ENCODE measurements at regions not wholly inside any gene's neighbourhood (a gene's known extent, or its start where the extent isn't known, plus 50 kb on each side); places are given as distances from the start of the nearest gene placed in this dataset.
"Not testable (repeated sequence)": the region's sequence is repeated elsewhere in the genome, so short reads cannot be mapped to it uniquely, and the experiment has no call there.

DNA sequence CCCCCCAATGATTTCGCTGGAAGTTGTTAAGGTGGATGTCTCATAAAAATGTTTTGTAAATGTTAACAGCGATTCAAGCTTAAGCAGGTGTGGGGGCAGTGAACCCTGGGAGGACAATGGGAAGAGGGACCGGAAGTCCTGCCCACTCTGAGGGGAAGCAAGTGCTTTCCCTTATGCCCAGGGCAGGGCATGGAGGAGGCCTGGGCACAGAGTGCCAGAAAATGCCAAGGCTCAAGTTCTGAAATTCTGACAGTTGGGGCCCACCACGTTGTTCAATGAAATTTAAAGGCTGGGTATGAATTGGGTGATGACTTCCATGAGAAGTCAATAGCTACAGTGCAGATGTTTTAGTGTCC lies 132.7 kb upstream of the SALL4 start:
- Histone ChIP-seq H3K36me3 (ENCODE audit: insufficient read depth, low read length) (no peaks in the 10 kb centered on the region), H3K27me3 (ENCODE audit: control insufficient read depth, insufficient read depth, low read length) (peaks cover 12% of the 10 kb centered on the region), H3K4me2 (ENCODE audit: low read length) (no peak overlapping the region), H3K9ac (ENCODE audit: low read depth, low read length) (no peak overlapping the region), H3K9me3 (replicated peaks; ENCODE audit: low read length) (no peaks in the 10 kb centered on the region), H3K4me3 (ENCODE audit: low read length) (no peak overlapping the region), H3K4me1 (ENCODE audit: control insufficient read depth, insufficient read depth, low read length) (peaks cover 15% of the 10 kb centered on the region)

DNA sequence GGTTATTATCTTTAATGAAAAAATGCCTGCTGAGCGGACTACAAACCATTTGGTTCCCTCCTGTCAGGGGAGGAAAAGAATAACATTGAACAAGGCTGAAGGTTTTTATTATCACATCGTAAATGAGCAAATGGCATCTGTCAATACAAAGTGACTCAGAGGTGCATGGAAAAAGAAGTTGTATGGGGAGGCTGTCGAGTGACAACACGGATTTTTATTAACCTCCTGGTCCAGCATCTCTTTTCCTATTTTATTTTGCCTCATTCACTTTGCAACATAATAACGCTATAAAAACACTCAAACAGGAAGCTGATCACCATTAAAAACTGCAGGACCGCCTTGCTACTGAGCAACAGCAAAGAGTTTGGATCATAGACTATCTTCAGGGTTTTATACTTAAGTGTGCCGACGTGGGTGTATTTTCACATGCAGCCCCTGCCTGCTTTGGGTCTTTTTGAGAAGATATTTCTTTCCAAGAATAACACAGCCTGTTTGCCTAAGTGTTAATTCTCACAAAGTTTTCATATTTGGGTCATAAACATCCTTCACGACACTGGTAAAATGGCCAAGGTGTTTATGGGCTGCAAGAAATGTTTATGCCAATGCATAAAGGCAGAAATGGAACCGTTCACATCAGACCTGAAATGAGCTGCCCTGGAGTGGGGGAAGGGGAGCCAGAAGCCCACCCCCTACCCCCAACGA lies 132.1 kb upstream of the SALL4 start:
- Histone ChIP-seq H3K4me1 (ENCODE audit: control insufficient read depth, insufficient read depth, low read length) (peaks cover 15% of the 10 kb centered on the region), H3K9ac (ENCODE audit: low read depth, low read length) (no peak overlapping the region), H3K9me3 (replicated peaks; ENCODE audit: low read length) (no peaks in the 10 kb centered on the region), H3K36me3 (ENCODE audit: insufficient read depth, low read length) (no peaks in the 10 kb centered on the region), H3K4me2 (ENCODE audit: low read length) (no peak overlapping the region), H3K4me3 (ENCODE audit: low read length) (no peak overlapping the region), H3K27me3 (ENCODE audit: control insufficient read depth, insufficient read depth, low read length) (peaks cover 12% of the 10 kb centered on the region)

DNA sequence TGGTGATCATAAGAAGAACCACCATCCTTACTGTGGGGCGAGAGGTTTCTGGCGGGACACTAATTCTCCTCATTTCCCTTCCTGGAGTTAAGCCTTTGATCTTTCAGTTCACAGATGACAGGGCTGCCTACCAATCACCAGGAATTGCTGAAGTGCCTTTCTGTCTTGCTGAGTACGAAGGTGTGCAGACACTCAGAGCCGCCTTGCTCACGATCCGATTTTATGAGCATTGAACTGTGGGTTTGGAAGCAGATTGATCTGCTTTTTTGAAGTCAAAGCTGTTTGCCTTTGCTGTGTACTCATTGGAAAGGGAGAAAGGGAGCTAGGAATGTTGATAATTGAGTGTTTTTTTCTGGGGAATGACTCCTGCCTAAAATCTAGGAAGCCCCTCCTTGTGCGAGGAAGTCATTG lies 129.1 kb upstream of the SALL4 start:
- H3K4me1 ChIP-seq (ENCODE audit: control insufficient read depth, insufficient read depth, low read length), result peaks cover 15% of the 10 kb centered on the region
- no peaks in the 10 kb centered on the region for H3K36me3 ChIP-seq (ENCODE audit: insufficient read depth, low read length)
- H3K9me3 ChIP-seq (replicated peaks; ENCODE audit: low read length), result no peaks in the 10 kb centered on the region
- H3K4me2 ChIP-seq (ENCODE audit: low read length), result no peak overlapping the region
- H3K4me3 ChIP-seq (ENCODE audit: low read length), result no peak overlapping the region
- no peak overlapping the region for H3K9ac ChIP-seq (ENCODE audit: low read depth, low read length)
- H3K27me3 ChIP-seq (ENCODE audit: control insufficient read depth, insufficient read depth, low read length), result peaks cover 12% of the 10 kb centered on the region

DNA sequence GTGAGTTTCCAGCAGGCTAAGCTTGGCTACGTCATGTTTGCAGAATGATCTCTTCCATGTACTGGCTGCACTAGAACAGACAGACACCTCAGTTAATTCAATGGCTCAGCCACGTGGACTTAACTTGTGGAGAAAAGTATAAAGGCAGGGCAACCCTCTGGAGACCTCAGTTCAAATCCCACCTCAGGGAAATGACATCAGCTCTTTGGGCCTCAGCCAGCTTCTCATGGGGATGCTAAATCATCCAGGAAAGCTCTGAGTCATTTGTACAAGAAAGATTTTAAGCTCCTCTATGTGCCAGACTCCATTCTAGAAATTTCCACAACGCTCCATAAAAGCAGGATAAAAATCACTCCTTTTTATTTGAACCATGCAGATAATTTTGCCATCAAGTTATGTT lies 128.5 kb upstream of the SALL4 start:
- no peak overlapping the region for H3K9ac ChIP-seq (ENCODE audit: low read depth, low read length)
- H3K27me3 ChIP-seq (ENCODE audit: control insufficient read depth, insufficient read depth, low read length), result peaks cover 12% of the 10 kb centered on the region
- H3K4me3 ChIP-seq (ENCODE audit: low read length), result no peak overlapping the region
- H3K9me3 ChIP-seq (replicated peaks; ENCODE audit: low read length), result no peaks in the 10 kb centered on the region
- H3K4me2 ChIP-seq (ENCODE audit: low read length), result no peak overlapping the region
- peaks cover 15% of the 10 kb centered on the region for H3K4me1 ChIP-seq (ENCODE audit: control insufficient read depth, insufficient read depth, low read length)
- H3K36me3 ChIP-seq (ENCODE audit: insufficient read depth, low read length), result no peaks in the 10 kb centered on the region

DNA sequence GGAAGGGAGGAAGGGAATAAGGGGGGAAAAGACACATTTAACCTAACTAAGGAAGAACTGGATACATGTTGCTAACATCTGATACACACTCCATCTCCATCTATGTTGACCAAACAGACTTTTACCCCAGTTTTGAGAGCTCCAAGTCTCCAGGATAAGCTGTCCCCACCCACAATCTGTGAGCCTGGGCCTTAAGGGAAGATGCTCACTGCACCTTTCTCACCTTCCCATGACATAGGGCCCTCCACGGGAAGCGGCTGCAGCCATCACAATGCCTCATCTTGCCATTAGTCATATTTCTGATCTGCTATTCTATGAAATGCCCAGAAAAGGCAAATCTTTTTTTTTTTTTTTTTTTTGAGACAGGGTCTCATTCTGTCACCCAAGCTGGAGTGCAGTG lies 126.6 kb upstream of the SALL4 start:
- no peak overlapping the region for H3K4me2 ChIP-seq (ENCODE audit: low read length)
- peaks cover 12% of the 10 kb centered on the region for H3K27me3 ChIP-seq (ENCODE audit: control insufficient read depth, insufficient read depth, low read length)
- no peak overlapping the region for H3K4me3 ChIP-seq (ENCODE audit: low read length)
- no peaks in the 10 kb centered on the region for H3K36me3 ChIP-seq (ENCODE audit: insufficient read depth, low read length)
- H3K9me3 ChIP-seq (replicated peaks; ENCODE audit: low read length), result no peaks in the 10 kb centered on the region
- H3K9ac ChIP-seq (ENCODE audit: low read depth, low read length), result no peak overlapping the region
- H3K4me1 ChIP-seq (ENCODE audit: control insufficient read depth, insufficient read depth, low read length), result peaks cover 8% of the 10 kb centered on the region

DNA sequence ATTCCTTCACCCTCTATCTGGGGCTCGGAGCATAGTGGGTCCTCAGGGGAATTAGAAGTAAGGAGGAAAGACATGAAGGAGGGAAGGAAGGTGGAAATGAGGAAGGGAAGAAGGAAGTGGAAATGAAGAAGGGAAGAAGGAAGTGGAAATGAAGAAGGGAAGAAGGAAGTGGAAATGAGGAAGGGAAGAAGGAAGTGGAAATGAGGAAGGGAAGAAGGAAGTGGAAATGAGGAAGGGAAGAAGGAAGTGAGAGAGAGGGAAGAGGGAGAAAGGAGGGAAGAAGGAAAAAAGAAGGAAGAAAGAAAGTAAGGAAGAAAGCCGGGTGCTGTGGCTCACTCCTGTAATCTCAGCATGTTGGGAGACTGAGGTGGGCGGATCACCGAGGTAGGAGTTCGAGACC lies 125.6 kb upstream of the SALL4 start:
- not testable (repeated sequence) for H3K4me1 ChIP-seq (ENCODE audit: control insufficient read depth, insufficient read depth, low read length); H3K9me3 ChIP-seq (replicated peaks; ENCODE audit: low read length); H3K4me3 ChIP-seq (ENCODE audit: low read length); H3K9ac ChIP-seq (ENCODE audit: low read depth, low read length); H3K27me3 ChIP-seq (ENCODE audit: control insufficient read depth, insufficient read depth, low read length); H3K36me3 ChIP-seq (ENCODE audit: insufficient read depth, low read length); H3K4me2 ChIP-seq (ENCODE audit: low read length)

DNA sequence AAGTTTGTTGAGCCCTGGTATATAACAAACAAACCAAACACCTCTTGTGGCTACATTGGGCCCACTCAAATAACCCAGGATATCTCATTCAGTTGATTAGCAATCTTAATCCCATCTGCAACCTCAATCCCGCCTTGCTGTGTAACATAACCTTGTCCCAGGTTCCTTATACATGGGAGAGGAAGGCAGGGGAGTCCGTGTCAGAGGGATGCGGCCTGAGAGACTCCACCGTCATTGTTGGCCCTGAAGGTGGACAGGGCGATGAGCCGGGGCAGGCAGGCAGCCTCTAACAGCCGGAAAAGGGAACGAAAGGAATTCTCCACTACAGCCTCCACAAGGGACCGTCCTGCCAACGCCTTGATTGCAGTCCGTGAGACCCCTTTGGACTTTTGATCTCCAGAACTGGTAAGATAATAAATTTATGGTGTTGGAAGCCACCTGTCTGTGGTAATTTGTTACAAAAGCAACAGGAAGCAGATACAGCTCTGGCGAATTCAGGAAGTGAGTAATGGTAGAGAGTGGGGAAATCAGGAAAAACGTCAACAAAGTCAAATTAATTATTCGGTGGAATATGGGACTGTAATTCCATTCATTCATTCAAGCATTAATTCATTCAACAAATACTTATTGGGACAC lies 124.5 kb upstream of the SALL4 start:
- H3K27me3 ChIP-seq (ENCODE audit: control insufficient read depth, insufficient read depth, low read length), result peaks cover 8% of the 10 kb centered on the region

DNA sequence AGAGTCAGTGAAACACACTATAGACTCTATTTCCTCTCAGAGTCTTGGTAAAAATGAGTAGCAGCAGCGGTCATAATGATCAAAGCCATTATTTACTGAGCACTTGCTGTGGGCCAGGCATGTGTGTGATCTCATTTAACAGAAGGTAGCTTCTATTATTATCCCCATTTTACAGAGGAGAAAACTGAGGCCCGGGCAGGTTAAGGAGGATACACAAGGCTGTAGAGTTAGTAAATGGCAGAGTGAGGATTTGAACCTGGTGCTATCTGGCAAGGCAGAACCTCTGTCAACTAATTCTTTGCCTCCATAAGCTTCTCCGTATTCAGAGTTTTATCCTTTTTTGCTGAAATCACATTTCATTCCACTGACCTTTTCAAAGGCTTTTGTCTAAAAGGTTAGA lies 122.2 kb upstream of the SALL4 start:
- Histone ChIP-seq H3K4me1 (ENCODE audit: control insufficient read depth, insufficient read depth, low read length) (no peaks in the 10 kb centered on the region), H3K9me3 (replicated peaks; ENCODE audit: low read length) (no peaks in the 10 kb centered on the region), H3K36me3 (ENCODE audit: insufficient read depth, low read length) (no peaks in the 10 kb centered on the region), H3K27me3 (ENCODE audit: control insufficient read depth, insufficient read depth, low read length) (peaks cover 2% of the 10 kb centered on the region), H3K4me2 (ENCODE audit: low read length) (no peak overlapping the region), H3K4me3 (ENCODE audit: low read length) (no peak overlapping the region), H3K9ac (ENCODE audit: low read depth, low read length) (no peak overlapping the region)

More for the DNA sequence above, 124.5 kb upstream of the SALL4 start:
- Histone ChIP-seq H3K36me3 (ENCODE audit: insufficient read depth, low read length) (no peaks in the 10 kb centered on the region), H3K4me2 (ENCODE audit: low read length) (no peak overlapping the region), H3K4me1 (ENCODE audit: control insufficient read depth, insufficient read depth, low read length) (peaks cover 8% of the 10 kb centered on the region), H3K4me3 (ENCODE audit: low read length) (no peak overlapping the region), H3K9me3 (replicated peaks; ENCODE audit: low read length) (no peaks in the 10 kb centered on the region), H3K9ac (ENCODE audit: low read depth, low read length) (no peak overlapping the region)

DNA sequence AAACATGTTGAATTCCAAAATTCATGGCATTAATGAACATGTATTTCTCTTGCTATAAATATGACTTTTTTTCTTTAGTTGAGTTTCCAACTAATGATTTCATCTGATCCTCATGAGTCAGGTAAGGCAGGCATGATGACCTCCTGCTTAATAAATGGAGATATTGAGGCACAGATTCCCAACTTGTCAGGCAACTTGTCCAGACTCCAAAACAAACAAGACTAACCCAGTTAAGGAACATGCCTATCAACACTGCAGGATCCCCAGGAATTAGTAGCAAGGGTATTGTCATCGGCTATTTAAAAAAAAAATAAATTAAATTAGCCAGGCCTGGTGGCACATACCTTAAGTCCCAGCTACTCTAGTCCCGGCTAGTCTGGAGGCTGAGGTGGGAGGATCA lies 121.3 kb upstream of the SALL4 start:
- H3K4me1 ChIP-seq (ENCODE audit: control insufficient read depth, insufficient read depth, low read length), result no peaks in the 10 kb centered on the region
- no peak overlapping the region for H3K4me3 ChIP-seq (ENCODE audit: low read length)
- H3K9ac ChIP-seq (ENCODE audit: low read depth, low read length), result no peak overlapping the region
- H3K4me2 ChIP-seq (ENCODE audit: low read length), result no peak overlapping the region
- H3K9me3 ChIP-seq (replicated peaks; ENCODE audit: low read length), result no peaks in the 10 kb centered on the region
- no peaks in the 10 kb centered on the region for H3K36me3 ChIP-seq (ENCODE audit: insufficient read depth, low read length)
- peaks cover 5% of the 10 kb centered on the region for H3K27me3 ChIP-seq (ENCODE audit: control insufficient read depth, insufficient read depth, low read length)

DNA sequence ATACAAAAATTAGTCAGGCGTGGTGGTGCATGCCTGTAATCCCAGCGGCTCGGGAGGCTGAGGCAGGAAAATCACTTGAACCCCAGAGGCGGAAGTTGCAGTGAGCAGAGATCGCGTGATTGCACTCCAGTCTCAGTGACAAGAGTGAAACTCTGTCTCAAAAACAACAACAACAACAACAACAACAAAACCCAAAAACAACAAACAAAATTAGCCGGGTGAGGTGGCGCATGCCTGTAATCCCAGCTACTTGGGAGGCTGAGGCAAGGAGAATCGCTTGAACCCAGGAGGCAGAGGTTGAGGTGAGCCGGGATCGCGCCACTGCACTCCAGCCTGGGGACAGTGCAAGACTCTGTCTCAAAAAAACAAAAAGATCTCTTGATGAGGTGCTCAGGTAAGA lies 120.5 kb upstream of the SALL4 start:
- H3K9ac ChIP-seq (ENCODE audit: low read depth, low read length); H3K4me3 ChIP-seq (ENCODE audit: low read length); H3K9me3 ChIP-seq (replicated peaks; ENCODE audit: low read length); H3K36me3 ChIP-seq (ENCODE audit: insufficient read depth, low read length); H3K27me3 ChIP-seq (ENCODE audit: control insufficient read depth, insufficient read depth, low read length); H3K4me1 ChIP-seq (ENCODE audit: control insufficient read depth, insufficient read depth, low read length); H3K4me2 ChIP-seq (ENCODE audit: low read length): not testable (repeated sequence)

DNA sequence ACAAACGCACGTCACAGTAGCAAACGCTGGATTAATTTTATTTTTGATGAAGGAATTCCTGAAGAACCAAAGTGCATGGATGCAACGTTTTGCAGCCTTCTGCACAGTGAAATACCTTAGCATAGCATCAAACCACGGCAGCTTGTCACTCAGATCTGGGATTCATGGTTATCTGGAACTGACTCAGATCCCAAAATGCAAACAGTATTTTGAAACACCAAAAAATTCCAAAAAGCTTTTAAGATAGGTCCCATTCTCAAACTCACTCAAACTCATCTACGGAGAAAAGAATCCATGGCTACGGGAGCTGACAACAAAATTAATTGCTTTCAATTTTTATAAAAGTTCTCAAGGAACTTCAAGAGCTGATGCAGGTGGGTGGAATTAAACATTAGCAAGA lies 116.2 kb upstream of the SALL4 start:
- no peak overlapping the region for H3K4me2 ChIP-seq (ENCODE audit: low read length)
- H3K4me3 ChIP-seq (ENCODE audit: low read length), result no peak overlapping the region
- no peak overlapping the region for H3K9ac ChIP-seq (ENCODE audit: low read depth, low read length)
- no peaks in the 10 kb centered on the region for H3K36me3 ChIP-seq (ENCODE audit: insufficient read depth, low read length)
- H3K27me3 ChIP-seq (ENCODE audit: control insufficient read depth, insufficient read depth, low read length), result peaks cover 6% of the 10 kb centered on the region
- no peaks in the 10 kb centered on the region for H3K4me1 ChIP-seq (ENCODE audit: control insufficient read depth, insufficient read depth, low read length)
- no peaks in the 10 kb centered on the region for H3K9me3 ChIP-seq (replicated peaks; ENCODE audit: low read length)

DNA sequence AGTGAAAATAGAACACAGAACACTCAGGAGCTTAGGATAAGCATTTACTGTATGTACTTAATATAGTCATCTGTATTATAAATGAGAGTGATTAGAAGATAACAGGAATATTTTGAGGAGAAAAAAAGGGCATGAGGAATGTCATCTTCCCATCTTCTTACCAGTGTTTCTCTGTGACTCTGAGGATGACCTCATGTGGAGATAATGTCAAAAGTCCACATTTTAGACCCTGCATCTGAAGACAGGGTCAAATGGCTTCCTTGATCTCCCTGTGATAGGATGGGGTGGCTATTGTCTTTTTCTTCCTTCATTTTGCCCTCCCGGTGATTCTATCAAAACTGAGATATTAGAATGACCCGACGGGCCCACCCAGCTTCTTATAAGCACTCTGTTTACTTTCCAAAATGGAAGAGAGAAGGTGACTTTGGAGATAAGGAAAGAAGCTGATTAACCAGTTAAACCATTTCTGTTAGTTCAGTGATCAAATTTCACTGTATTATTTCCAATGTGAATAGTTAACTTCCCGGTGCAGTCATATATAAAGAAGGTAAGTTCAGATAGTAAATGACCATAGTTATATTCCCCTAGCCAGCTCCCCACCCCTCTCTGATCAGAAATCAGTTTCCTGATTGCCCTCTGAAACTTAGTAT lies 115.7 kb upstream of the SALL4 start:
- H3K27me3 ChIP-seq (ENCODE audit: control insufficient read depth, insufficient read depth, low read length), result peaks cover 6% of the 10 kb centered on the region
- no peaks in the 10 kb centered on the region for H3K36me3 ChIP-seq (ENCODE audit: insufficient read depth, low read length)
- no peaks in the 10 kb centered on the region for H3K4me1 ChIP-seq (ENCODE audit: control insufficient read depth, insufficient read depth, low read length)
- H3K9me3 ChIP-seq (replicated peaks; ENCODE audit: low read length), result no peaks in the 10 kb centered on the region
- no peak overlapping the region for H3K4me3 ChIP-seq (ENCODE audit: low read length)
- no peak overlapping the region for H3K4me2 ChIP-seq (ENCODE audit: low read length)
- no peak overlapping the region for H3K9ac ChIP-seq (ENCODE audit: low read depth, low read length)

Data from skeletal muscle satellite cell (primary cell).